ENCODE measurements at regions not wholly inside any gene's neighbourhood (a gene's known extent, or its start where the extent isn't known, plus 50 kb on each side); places are given as distances from the start of the nearest gene placed in this dataset.

GRCh38 chr10:109430043-109430760 lies 493.1 kb downstream of the XPNPEP1 start:
- TF ChIP-seq CTCF (IDR thresholded peaks at IDR 0.05; ENCODE audit: low read depth, low read length) = no peak
- Histone ChIP-seq H3K27me3 (ENCODE audit: control insufficient read depth, insufficient read depth, low read length) (no peaks in the 10 kb centered on the region), H3K27ac (ENCODE audit: low read depth, low read length) (no peak overlapping the region), H3K4me3 (ENCODE audit: low read depth, low read length) (no peak overlapping the region), H3K9me3 (ENCODE audit: control insufficient read depth, insufficient read depth, low read length) (no peaks in the 10 kb centered on the region)
- DNase-seq (ENCODE audit: low read depth, low spot score) = peak; percentile 41
- ChIA-PET CTCF (interaction anchor here (0.6 kb wide), 2 partner anchors 19 to 344 kb away, joined by 3 read pairs; no protein-coding TSS in a partner anchor), POLR2A (no interaction called here)

- H3K4me3 ChIP-seq (ENCODE audit: low read depth, low read length) = no peak overlapping the region
- H3K27me3 ChIP-seq (ENCODE audit: control insufficient read depth, insufficient read depth, low read length) = no peaks in the 10 kb centered on the region
- H3K27ac ChIP-seq (ENCODE audit: low read depth, low read length) = no peak overlapping the region
- TF ChIP-seq CTCF (IDR thresholded peaks at IDR 0.05; ENCODE audit: low read depth, low read length) = no peak
- CTCF ChIA-PET = no interaction called here
- H3K9me3 ChIP-seq (ENCODE audit: control insufficient read depth, insufficient read depth, low read length) = no peaks in the 10 kb centered on the region
- no peak for DNase-seq (ENCODE audit: low read depth, low spot score)
- POLR2A ChIA-PET = no interaction called here
These were observed 494.4 kb downstream of the XPNPEP1 start for GRCh38 chr10:109428775-109429491.

- no peak overlapping the region for H3K4me3 ChIP-seq (ENCODE audit: low read depth, low read length)
- DNase-seq (ENCODE audit: low read depth, low spot score) = no peak
- ChIA-PET CTCF (no interaction called here), POLR2A (no interaction called here)
- no peaks in the 10 kb centered on the region for H3K27me3 ChIP-seq (ENCODE audit: control insufficient read depth, insufficient read depth, low read length)
- H3K27ac ChIP-seq (ENCODE audit: low read depth, low read length) = no peak overlapping the region
- peak; percentile 45 for TF ChIP-seq CTCF (IDR thresholded peaks at IDR 0.05; ENCODE audit: low read depth, low read length)
- no peaks in the 10 kb centered on the region for H3K9me3 ChIP-seq (ENCODE audit: control insufficient read depth, insufficient read depth, low read length)
These were observed 495.9 kb downstream of the XPNPEP1 start for GRCh38 chr10:109427411-109427810.

GRCh38 chr10:109426987-109427386 lies 496.3 kb downstream of the XPNPEP1 start:
- CTCF ChIA-PET = no interaction called here
- Histone ChIP-seq H3K4me3 (ENCODE audit: low read depth, low read length) (no peak overlapping the region), H3K27ac (ENCODE audit: low read depth, low read length) (no peak overlapping the region), H3K27me3 (ENCODE audit: control insufficient read depth, insufficient read depth, low read length) (no peaks in the 10 kb centered on the region), H3K9me3 (ENCODE audit: control insufficient read depth, insufficient read depth, low read length) (no peaks in the 10 kb centered on the region)
- no peak for TF ChIP-seq CTCF (IDR thresholded peaks at IDR 0.05; ENCODE audit: low read depth, low read length)
- POLR2A ChIA-PET = no interaction called here
- no peak for DNase-seq (ENCODE audit: low read depth, low spot score)

- Histone ChIP-seq H3K9me3 (ENCODE audit: control insufficient read depth, insufficient read depth, low read length) (no peaks in the 10 kb centered on the region; the same call in 1 of the 2 replicates), H3K27ac (ENCODE audit: low read depth, low read length) (no peak overlapping the region), H3K27me3 (ENCODE audit: control insufficient read depth, insufficient read depth, low read length) (no peaks in the 10 kb centered on the region), H3K4me3 (ENCODE audit: low read depth, low read length) (no peak overlapping the region)
- ChIA-PET CTCF (no interaction called here), POLR2A (no interaction called here)
- TF ChIP-seq CTCF (IDR thresholded peaks at IDR 0.05; ENCODE audit: low read depth, low read length) = no peak
- DNase-seq (ENCODE audit: low read depth, low spot score) = no peak
These were observed 504.5 kb downstream of the XPNPEP1 start for GRCh38 chr10:109418795-109419194.
